Upper lobe of right lung (tissue), 1 donor: ENCODE measurements at regions not wholly inside any gene's neighbourhood (a gene's known extent, or its start where the extent isn't known, plus 50 kb on each side); places are given as distances from the start of the nearest gene placed in this dataset.

Experiments
- ATAC-seq: fragments of 200-7000 bp; cut with Tn5 transposase; one replicate; pipeline ENCODE4 v1.9.1; 2020; ENCODE audit warnings: mild to moderate bottlenecking, moderate library complexity
- DNase-seq: peaks from one replicate; pipeline ENCODE4 v3.0.0-alpha.2; 2020
- H3K27ac ChIP-seq: fragments of 200-600 bp; one replicate; pipeline ENCODE4 v1.8.0; 2022
- H3K27me3 ChIP-seq: fragments of 200-600 bp; one replicate; pipeline ENCODE4 v1.8.0; 2022; ENCODE audit warnings: mild to moderate bottlenecking
- H3K36me3 ChIP-seq: fragments of 200-600 bp; one replicate; pipeline ENCODE4 v1.8.0; 2022
- H3K4me1 ChIP-seq: fragments of 200-600 bp; one replicate; pipeline ENCODE4 v1.8.0; 2022
- H3K4me3 ChIP-seq: fragments of 200-600 bp; one replicate; pipeline ENCODE4 v1.8.0; 2022; ENCODE audit warnings: mild to moderate bottlenecking
- H3K9me3 ChIP-seq: fragments of 200-600 bp; one replicate; pipeline ENCODE4 v1.8.0; 2022
- CTCF ChIP-seq: fragments of 200-600 bp; IDR thresholded peaks from one replicate; pipeline ENCODE4 v1.8.0; 2022; ENCODE audit warnings: antibody characterized with exemption
- intact Hi-C: fragments of 100-400 bp; cut with DNase I; formaldehyde crosslinking; loops from one replicate; pipeline ENCODE4 v1.11.0; 2022
- donor health status: DM: no; HTN: yes; CAD: no; lungs with severe emphysema.

- no peaks in the 10 kb centered on the region for H3K36me3 ChIP-seq
- TF ChIP-seq CTCF, result no peak
- no peaks in the 10 kb centered on the region for H3K27me3 ChIP-seq
- DNase-seq (no peak), ATAC-seq (no peak)
- no peaks in the 10 kb centered on the region for H3K4me1 ChIP-seq
- intact Hi-C loops, result no loop called here
- H3K27ac ChIP-seq, result no peak overlapping the region
- H3K9me3 ChIP-seq, result no peaks in the 10 kb centered on the region
- no peak overlapping the region for H3K4me3 ChIP-seq
Measured at GRCh38 chr13:109883181-109884180, 97.1 kb upstream of the IRS2 start.

GRCh38 chr13:109881961-109882558 lies 95.7 kb upstream of the IRS2 start:
- Histone ChIP-seq H3K9me3 (no peaks in the 10 kb centered on the region), H3K27me3 (no peaks in the 10 kb centered on the region), H3K36me3 (no peaks in the 10 kb centered on the region), H3K4me3 (no peak overlapping the region), H3K27ac (no peak overlapping the region), H3K4me1 (no peaks in the 10 kb centered on the region)
- DNase-seq (no peak), ATAC-seq (no peak)
- intact Hi-C loops, result no loop called here
- TF ChIP-seq CTCF, result no peak

- Histone ChIP-seq H3K27ac (no peak overlapping the region), H3K36me3 (no peaks in the 10 kb centered on the region), H3K27me3 (no peaks in the 10 kb centered on the region), H3K4me1 (no peaks in the 10 kb centered on the region), H3K4me3 (no peak overlapping the region), H3K9me3 (no peaks in the 10 kb centered on the region)
- no peak for DNase-seq
- TF ChIP-seq CTCF, result no peak
- no peak for ATAC-seq
- intact Hi-C loops, result no loop called here
Measured at GRCh38 chr13:109881347-109881725, 95.0 kb upstream of the IRS2 start.

GRCh38 chr13:109880371-109881346 lies 94.3 kb upstream of the IRS2 start:
- Histone ChIP-seq H3K9me3 (no peaks in the 10 kb centered on the region), H3K36me3 (no peaks in the 10 kb centered on the region), H3K4me3 (no peak overlapping the region), H3K27ac (no peak overlapping the region), H3K27me3 (no peaks in the 10 kb centered on the region), H3K4me1 (peaks cover 3% of the 10 kb centered on the region)
- no peak for TF ChIP-seq CTCF
- DNase-seq (no peak), ATAC-seq (no peak)
- intact Hi-C loops, result no loop called here

GRCh38 chr13:109879338-109879737 lies 93.0 kb upstream of the IRS2 start:
- no peak for TF ChIP-seq CTCF
- intact Hi-C loops, result no loop called here
- H3K36me3 ChIP-seq, result no peaks in the 10 kb centered on the region

More at GRCh38 chr13:109879338-109879737, 93.0 kb upstream of the IRS2 start:
- Histone ChIP-seq H3K4me3 (no peak overlapping the region), H3K27ac (no peak overlapping the region), H3K9me3 (no peaks in the 10 kb centered on the region), H3K27me3 (no peaks in the 10 kb centered on the region), H3K4me1 (peaks cover 11% of the 10 kb centered on the region)
- ATAC-seq, result no peak
- no peak for DNase-seq
